ENCODE measurements at regions not wholly inside any gene's neighbourhood (a gene's known extent, or its start where the extent isn't known, plus 50 kb on each side); places are given as distances from the start of the nearest gene placed in this dataset.
"Not testable (repeated sequence)": the region's sequence is repeated elsewhere in the genome, so short reads cannot be mapped to it uniquely, and the experiment has no call there.

GRCh38 chr13:78129359-78129758 lies 210.7 kb upstream of the EDNRB start:
- H3K4me1 ChIP-seq: no peaks in the 10 kb centered on the region
- H3K4me3 ChIP-seq (ENCODE audit: low read depth, low read length): no peak overlapping the region
- no peaks in the 10 kb centered on the region for H3K27me3 ChIP-seq (ENCODE audit: control insufficient read depth, insufficient read depth, low read length)
- no peaks in the 10 kb centered on the region for H3K9me3 ChIP-seq (ENCODE audit: control insufficient read depth, low read length)
- H2AFZ ChIP-seq: no peak overlapping the region
- H3K4me2 ChIP-seq (ENCODE audit: low read length): no peak overlapping the region
- no peak overlapping the region for H3K9ac ChIP-seq
- H3K27ac ChIP-seq: no peak overlapping the region
- no peaks in the 10 kb centered on the region for H3K79me2 ChIP-seq
- no peaks in the 10 kb centered on the region for H3K36me3 ChIP-seq (ENCODE audit: control insufficient read depth, insufficient read depth, low read length)
- TF ChIP-seq, protein P1, sequence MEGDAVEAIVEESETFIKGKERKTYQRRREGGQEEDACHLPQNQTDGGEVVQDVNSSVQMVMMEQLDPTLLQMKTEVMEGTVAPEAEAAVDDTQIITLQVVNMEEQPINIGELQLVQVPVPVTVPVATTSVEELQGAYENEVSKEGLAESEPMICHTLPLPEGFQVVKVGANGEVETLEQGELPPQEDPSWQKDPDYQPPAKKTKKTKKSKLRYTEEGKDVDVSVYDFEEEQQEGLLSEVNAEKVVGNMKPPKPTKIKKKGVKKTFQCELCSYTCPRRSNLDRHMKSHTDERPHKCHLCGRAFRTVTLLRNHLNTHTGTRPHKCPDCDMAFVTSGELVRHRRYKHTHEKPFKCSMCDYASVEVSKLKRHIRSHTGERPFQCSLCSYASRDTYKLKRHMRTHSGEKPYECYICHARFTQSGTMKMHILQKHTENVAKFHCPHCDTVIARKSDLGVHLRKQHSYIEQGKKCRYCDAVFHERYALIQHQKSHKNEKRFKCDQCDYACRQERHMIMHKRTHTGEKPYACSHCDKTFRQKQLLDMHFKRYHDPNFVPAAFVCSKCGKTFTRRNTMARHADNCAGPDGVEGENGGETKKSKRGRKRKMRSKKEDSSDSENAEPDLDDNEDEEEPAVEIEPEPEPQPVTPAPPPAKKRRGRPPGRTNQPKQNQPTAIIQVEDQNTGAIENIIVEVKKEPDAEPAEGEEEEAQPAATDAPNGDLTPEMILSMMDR (IDR thresholded peaks at IDR 0.05): no peak

DNA sequence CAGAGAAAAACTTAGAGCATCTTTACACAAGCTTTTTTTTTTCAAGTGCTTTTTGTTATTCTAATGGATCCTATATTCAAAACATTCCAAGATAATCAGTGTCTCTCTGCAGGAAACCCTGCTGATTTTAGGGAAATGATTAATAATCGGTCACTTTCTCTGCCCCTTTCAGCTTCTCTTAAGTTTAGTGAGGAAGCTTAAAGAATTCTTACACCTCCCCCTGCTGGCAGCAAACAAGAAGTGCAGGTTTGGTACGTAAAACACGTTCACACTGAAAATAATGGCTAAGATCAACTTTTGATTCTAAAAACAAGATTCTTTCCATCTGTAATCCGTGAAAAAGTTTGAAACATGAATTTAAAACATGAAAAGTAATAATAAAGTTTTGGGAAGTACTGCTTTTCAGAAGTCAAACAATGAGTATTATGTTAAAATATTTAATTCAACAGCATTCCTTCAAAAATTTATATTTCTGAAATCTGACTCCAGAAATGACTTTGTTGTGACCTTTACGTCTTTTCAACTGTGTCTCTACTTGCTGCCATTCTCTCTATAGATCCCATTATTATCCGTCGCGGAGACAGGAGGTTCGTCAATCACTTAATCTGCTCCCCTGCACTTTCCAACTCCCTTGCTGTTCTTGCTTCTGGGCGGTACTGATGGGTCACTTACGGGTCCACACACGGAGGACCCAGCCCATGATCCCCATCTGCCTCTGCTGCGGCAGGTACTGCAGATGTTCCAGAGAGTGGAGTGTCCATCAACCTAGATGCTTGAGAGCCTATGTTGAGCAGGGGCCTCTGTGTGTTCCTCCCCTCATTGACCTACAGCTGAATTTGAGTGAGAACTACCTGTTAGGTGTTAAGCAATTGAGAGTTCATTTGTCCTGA lies 203.1 kb upstream of the EDNRB start:
- TF ChIP-seq, protein P1 (IDR thresholded peaks at IDR 0.05): peak; percentile 55
- no peak overlapping the region for H3K4me3 ChIP-seq (ENCODE audit: low read depth, low read length)

GRCh38 chr13:78121001-78121400 lies 202.4 kb upstream of the EDNRB start:
- no peaks in the 10 kb centered on the region for H3K4me1 ChIP-seq
- no peaks in the 10 kb centered on the region for H3K79me2 ChIP-seq
- H3K27ac ChIP-seq: no peak overlapping the region
- peak overlapping the region; percentile 7 for H3K4me2 ChIP-seq (ENCODE audit: low read length)
- H3K9me3 ChIP-seq (ENCODE audit: control insufficient read depth, low read length): no peaks in the 10 kb centered on the region
- TF ChIP-seq, protein P1 (IDR thresholded peaks at IDR 0.05): no peak
- H3K27me3 ChIP-seq (ENCODE audit: control insufficient read depth, insufficient read depth, low read length): no peaks in the 10 kb centered on the region
- H3K36me3 ChIP-seq (ENCODE audit: control insufficient read depth, insufficient read depth, low read length): no peaks in the 10 kb centered on the region
- no peak overlapping the region for H2AFZ ChIP-seq
- H3K4me3 ChIP-seq (ENCODE audit: low read depth, low read length): no peak overlapping the region
- H3K9ac ChIP-seq: no peak overlapping the region

More for the DNA sequence above, 203.1 kb upstream of the EDNRB start:
- Histone ChIP-seq H3K27me3 (ENCODE audit: control insufficient read depth, insufficient read depth, low read length) (no peaks in the 10 kb centered on the region), H3K36me3 (ENCODE audit: control insufficient read depth, insufficient read depth, low read length) (no peaks in the 10 kb centered on the region), H3K9me3 (ENCODE audit: control insufficient read depth, low read length) (no peaks in the 10 kb centered on the region), H3K9ac (no peak overlapping the region), H3K79me2 (no peaks in the 10 kb centered on the region), H3K4me2 (ENCODE audit: low read length) (peak overlapping the region; percentile 7), H3K4me1 (no peaks in the 10 kb centered on the region), H3K27ac (no peak overlapping the region), H2AFZ (peak overlapping the region; percentile 46)

GRCh38 chr13:78120144-78120543 lies 201.5 kb upstream of the EDNRB start:
- H3K36me3 ChIP-seq (ENCODE audit: control insufficient read depth, insufficient read depth, low read length); H3K4me2 ChIP-seq (ENCODE audit: low read length); H3K79me2 ChIP-seq; H3K4me1 ChIP-seq; H3K27me3 ChIP-seq (ENCODE audit: control insufficient read depth, insufficient read depth, low read length); H2AFZ ChIP-seq; H3K27ac ChIP-seq; H3K9me3 ChIP-seq (ENCODE audit: control insufficient read depth, low read length); H3K4me3 ChIP-seq (ENCODE audit: low read depth, low read length); H3K9ac ChIP-seq: not testable (repeated sequence)

DNA sequence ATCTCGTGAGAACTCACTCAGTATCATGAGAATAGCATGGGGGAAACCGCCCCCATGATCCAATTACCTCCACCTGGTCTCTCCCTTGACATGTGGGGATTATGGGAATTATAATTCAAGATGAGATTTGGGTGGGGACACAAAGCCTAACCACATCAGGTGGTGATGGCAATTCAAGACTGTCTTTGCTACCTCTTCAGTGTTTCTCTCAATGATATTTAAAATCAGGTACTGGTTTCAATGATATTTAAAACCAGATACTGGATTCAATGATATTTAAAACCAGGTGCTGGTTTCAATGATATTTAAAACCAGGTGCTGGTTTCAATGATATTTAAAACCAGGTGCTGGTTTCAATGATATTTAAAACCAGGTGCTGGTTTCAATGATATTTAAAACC lies 198.4 kb upstream of the EDNRB start:
- H2AFZ ChIP-seq; H3K27me3 ChIP-seq (ENCODE audit: control insufficient read depth, insufficient read depth, low read length); H3K9ac ChIP-seq; H3K79me2 ChIP-seq; H3K4me2 ChIP-seq (ENCODE audit: low read length); H3K4me3 ChIP-seq (ENCODE audit: low read depth, low read length); H3K9me3 ChIP-seq (ENCODE audit: control insufficient read depth, low read length); H3K27ac ChIP-seq; H3K4me1 ChIP-seq; H3K36me3 ChIP-seq (ENCODE audit: control insufficient read depth, insufficient read depth, low read length): not testable (repeated sequence)

Measured in parathyroid adenoma (tissue), 2 donors.